HepG2 (cell line): ENCODE measurements at regions not wholly inside any gene's neighbourhood (a gene's known extent, or its start where the extent isn't known, plus 50 kb on each side); places are given as distances from the start of the nearest gene placed in this dataset.
A peak's percentile ranks its signal among the peaks of the same experiment; 100 is the strongest.

ENCODE experiments used
- ARID5B ChIP-seq: IDR thresholded peaks from 2 replicates; pipeline ENCODE4 v1.4.0; 2020; ENCODE audit warnings: mild to moderate bottlenecking, missing genetic modification reagents
- CHCHD3 ChIP-seq: sonication (generic); formaldehyde crosslinking; IDR thresholded peaks from 2 replicates; pipeline ENCODE4 v1.8.0; 2022; ENCODE audit warnings: mild to moderate bottlenecking, missing genetic modification reagents, moderate library complexity
- DZIP1 ChIP-seq: sonication (generic); formaldehyde crosslinking; IDR thresholded peaks from 2 replicates; pipeline ENCODE4 v1.5.0; 2020; ENCODE audit warnings: mild to moderate bottlenecking, missing genetic modification reagents
- PATZ1 ChIP-seq: sonication (generic); formaldehyde crosslinking; IDR thresholded peaks from 2 replicates; pipeline ENCODE4 v1.4.0; 2020; ENCODE audit warnings: missing genetic modification reagents
- PRDM15 ChIP-seq: sonication (generic); formaldehyde crosslinking; IDR thresholded peaks from 2 replicates; pipeline ENCODE4 v1.4.0; 2020; ENCODE audit warnings: missing genetic modification reagents
- RXRA ChIP-seq: sonication (generic); formaldehyde crosslinking; IDR thresholded peaks from 2 replicates; pipeline ENCODE4 v1.5.1; 2020; ENCODE audit warnings: missing genetic modification reagents
- ZNF224 ChIP-seq: sonication (generic); formaldehyde crosslinking; IDR thresholded peaks from 2 replicates; pipeline ENCODE4 v1.5.0; 2020; ENCODE audit warnings: mild to moderate bottlenecking, missing genetic modification reagents
- ZNF281 ChIP-seq: sonication (generic); formaldehyde crosslinking; IDR thresholded peaks from 2 replicates; pipeline ENCODE4 v1.4.0; 2020; ENCODE audit warnings: missing genetic modification reagents, borderline replicate concordance
- ZNF468 ChIP-seq: sonication (generic); formaldehyde crosslinking; IDR thresholded peaks from 2 replicates; pipeline ENCODE4 v1.8.0; 2022; ENCODE audit warnings: mild to moderate bottlenecking, moderate library complexity, missing genetic modification reagents
- ZNF766 ChIP-seq: sonication (generic); formaldehyde crosslinking; IDR thresholded peaks from 2 replicates; pipeline ENCODE4 v1.5.0; 2020; ENCODE audit warnings: missing genetic modification reagents, borderline replicate concordance
- ZNF891 ChIP-seq: sonication (generic); formaldehyde crosslinking; IDR thresholded peaks from 2 replicates; pipeline ENCODE4 v1.5.0; 2020; ENCODE audit warnings: mild to moderate bottlenecking, missing genetic modification reagents

GRCh38 chr6:26251354-26252076 lies 113.5 kb upstream of the BTN3A2 start (continued):
- no peak for TF ChIP-seq ARID5B
- no peak for TF ChIP-seq ZNF224
- TF ChIP-seq ZNF281 (CRISPR knock-in tag), result no peak
- 0 out of 2 replicates have a peak, but pooled peaks have one; percentile 45 for TF ChIP-seq ZNF766 (CRISPR knock-in tag)
- TF ChIP-seq RXRA, result peak; percentile 33; the same call in 1 of the 2 replicates
- no peak for TF ChIP-seq ZNF468 (CRISPR knock-in tag)
- no peak for TF ChIP-seq PATZ1 (CRISPR knock-in tag)
- TF ChIP-seq CHCHD3 (CRISPR knock-in tag), result no peak
- no peak for TF ChIP-seq DZIP1 (CRISPR knock-in tag)
- TF ChIP-seq ZNF891 (CRISPR knock-in tag), result peak; percentile 60; the same call in 1 of the 2 replicates
- TF ChIP-seq PRDM15 (CRISPR knock-in tag), result no peak
